SK-N-SH treated with all-trans-retinoic acid at 6 μM for 48 hours (cell line): ENCODE measurements at regions not wholly inside any gene's neighbourhood (a gene's known extent, or its start where the extent isn't known, plus 50 kb on each side); places are given as distances from the start of the nearest gene placed in this dataset.

ENCODE experiments used
- ATAC-seq: fragments of 200-7000 bp; cut with Tn5 transposase; 3 replicates; pipeline ENCODE4 v1.9.1; 2020; ENCODE audit warnings: mild to moderate bottlenecking, moderate library complexity
- ARNTL ChIP-seq: fragments of 450-650 bp; formaldehyde crosslinking; IDR thresholded peaks from 2 replicates; pipeline ENCODE4 v1.5.0; 2020; ENCODE audit warnings: low read depth, mild to moderate bottlenecking, moderate library complexity, borderline replicate concordance
- BACH2 ChIP-seq: fragments of 250-450 bp; sonication (Bioruptor Pico); IDR thresholded peaks from 2 replicates; pipeline ENCODE4 v1.9.0; 2021; ENCODE audit warnings: mild to moderate bottlenecking, borderline replicate concordance
- CREB5 ChIP-seq: fragments of 250-450 bp; sonication (Bioruptor Pico); IDR thresholded peaks from 2 replicates; pipeline ENCODE4 v1.5.1; 2020; ENCODE audit warnings: low read depth, mild to moderate bottlenecking, moderate library complexity
- CSDC2 ChIP-seq: fragments of 250-450 bp; sonication (Bioruptor Pico); IDR thresholded peaks from 2 replicates; pipeline ENCODE4 v1.5.0; 2020; ENCODE audit warnings: mild to moderate bottlenecking, moderate library complexity
- ESRRG ChIP-seq: fragments of 250-450 bp; sonication (Bioruptor Pico); IDR thresholded peaks from 2 replicates; pipeline ENCODE4 v1.6.1; 2021; ENCODE audit warnings: mild to moderate bottlenecking
- GLIS3 ChIP-seq: fragments of 250-450 bp; sonication (Bioruptor Pico); IDR thresholded peaks from 2 replicates; pipeline ENCODE4 v1.5.0; 2020; ENCODE audit warnings: mild to moderate bottlenecking, moderate library complexity
- ISL1 ChIP-seq: fragments of 250-450 bp; sonication (Bioruptor Pico); IDR thresholded peaks from 2 replicates; pipeline ENCODE4 v2.1.2; 2022; ENCODE audit warnings: mild to moderate bottlenecking, moderate library complexity
- OSR1 ChIP-seq: fragments of 250-450 bp; sonication (Bioruptor Pico); IDR thresholded peaks from 2 replicates; pipeline ENCODE4 v1.8.0; 2022; ENCODE audit warnings: moderate library complexity, mild to moderate bottlenecking, inconsistent platforms
- PPARA ChIP-seq: fragments of 250-450 bp; sonication (Bioruptor Pico); IDR thresholded peaks from 2 replicates; pipeline ENCODE4 v1.5.0; 2020; ENCODE audit warnings: mild to moderate bottlenecking, borderline replicate concordance
- RARB ChIP-seq: fragments of 250-450 bp; sonication (Bioruptor Pico); IDR thresholded peaks from 2 replicates; pipeline ENCODE4 v1.8.0; 2021; ENCODE audit warnings: mild to moderate bottlenecking, moderate library complexity
- SNAI2 ChIP-seq: fragments of 250-450 bp; sonication (Bioruptor Pico); IDR thresholded peaks from 2 replicates; pipeline ENCODE4 v1.5.0; 2020; ENCODE audit warnings: mild to moderate bottlenecking, moderate library complexity
- TCF4 ChIP-seq: fragments of 250-450 bp; sonication (Bioruptor Pico); IDR thresholded peaks from 2 replicates; pipeline ENCODE4 v1.8.0; 2021; ENCODE audit warnings: mild to moderate bottlenecking, moderate library complexity, borderline replicate concordance
- TOX ChIP-seq: fragments of 250-450 bp; sonication (Bioruptor Pico); IDR thresholded peaks from 2 replicates; pipeline ENCODE4 v1.8.0; 2021; ENCODE audit warnings: mild to moderate bottlenecking, moderate library complexity, borderline replicate concordance
- ZC3H10 ChIP-seq: fragments of 250-450 bp; sonication (Bioruptor Pico); IDR thresholded peaks from 2 replicates; pipeline ENCODE4 v1.5.1; 2021; ENCODE audit warnings: mild to moderate bottlenecking, moderate library complexity
- ZFP3 ChIP-seq: fragments of 250-450 bp; sonication (Bioruptor Pico); IDR thresholded peaks from 2 replicates; pipeline ENCODE4 v1.5.0; 2020; ENCODE audit warnings: mild to moderate bottlenecking, moderate library complexity
- ZFP30 ChIP-seq: fragments of 450-650 bp; formaldehyde crosslinking; IDR thresholded peaks from 2 replicates; pipeline ENCODE4 v1.5.0; 2022; ENCODE audit warnings: mild to moderate bottlenecking, moderate library complexity
- ZNF70 ChIP-seq: fragments of 450-650 bp; formaldehyde crosslinking; IDR thresholded peaks from 2 replicates; pipeline ENCODE4 v1.5.0; 2020; ENCODE audit warnings: mild to moderate bottlenecking, moderate library complexity
- ZNF8 ChIP-seq: fragments of 450-650 bp; formaldehyde crosslinking; IDR thresholded peaks from 2 replicates; pipeline ENCODE4 v1.5.0; 2020; ENCODE audit warnings: mild to moderate bottlenecking, moderate library complexity
- TF ChIP-seq, protein P1 (sequence below): fragments of 250-450 bp; sonication (Bioruptor Pico); IDR thresholded peaks from 2 replicates; pipeline ENCODE4 v1.8.0; 2020; ENCODE audit warnings: mild to moderate bottlenecking, moderate library complexity, borderline replicate concordance
- TF ChIP-seq, protein P2 (sequence below): fragments of 250-450 bp; sonication (Bioruptor Pico); IDR thresholded peaks from 2 replicates; pipeline ENCODE4 v1.5.1; 2021; ENCODE audit warnings: mild to moderate bottlenecking, moderate library complexity
- TF ChIP-seq, protein P3 (sequence below): fragments of 250-450 bp; sonication (Bioruptor Pico); IDR thresholded peaks from 2 replicates; pipeline ENCODE4 v1.5.0; 2020; ENCODE audit warnings: mild to moderate bottlenecking, moderate library complexity
- TF ChIP-seq, protein P4 (sequence below): fragments of 250-450 bp; sonication (Bioruptor Pico); IDR thresholded peaks from 2 replicates; pipeline ENCODE4 v1.8.0; 2021; ENCODE audit warnings: low read depth, mild to moderate bottlenecking, moderate library complexity, borderline replicate concordance

GRCh38 chr11:37595845-37596244 is 997.8 kb upstream of the RAG2 start:
- no peak for TF ChIP-seq ZFP3 (CRISPR knock-in tag)
- ATAC-seq = no peak

- no peak for TF ChIP-seq GLIS3
- TF ChIP-seq, protein P1, sequence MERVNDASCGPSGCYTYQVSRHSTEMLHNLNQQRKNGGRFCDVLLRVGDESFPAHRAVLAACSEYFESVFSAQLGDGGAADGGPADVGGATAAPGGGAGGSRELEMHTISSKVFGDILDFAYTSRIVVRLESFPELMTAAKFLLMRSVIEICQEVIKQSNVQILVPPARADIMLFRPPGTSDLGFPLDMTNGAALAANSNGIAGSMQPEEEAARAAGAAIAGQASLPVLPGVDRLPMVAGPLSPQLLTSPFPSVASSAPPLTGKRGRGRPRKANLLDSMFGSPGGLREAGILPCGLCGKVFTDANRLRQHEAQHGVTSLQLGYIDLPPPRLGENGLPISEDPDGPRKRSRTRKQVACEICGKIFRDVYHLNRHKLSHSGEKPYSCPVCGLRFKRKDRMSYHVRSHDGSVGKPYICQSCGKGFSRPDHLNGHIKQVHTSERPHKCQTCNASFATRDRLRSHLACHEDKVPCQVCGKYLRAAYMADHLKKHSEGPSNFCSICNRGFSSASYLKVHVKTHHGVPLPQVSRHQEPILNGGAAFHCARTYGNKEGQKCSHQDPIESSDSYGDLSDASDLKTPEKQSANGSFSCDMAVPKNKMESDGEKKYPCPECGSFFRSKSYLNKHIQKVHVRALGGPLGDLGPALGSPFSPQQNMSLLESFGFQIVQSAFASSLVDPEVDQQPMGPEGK (CRISPR knock-in tag) = no peak
- TF ChIP-seq TCF4 (CRISPR knock-in tag) = no peak
- TF ChIP-seq BACH2 (CRISPR knock-in tag) = no peak
- no peak for TF ChIP-seq CSDC2 (CRISPR knock-in tag)
- TF ChIP-seq ZFP3 (CRISPR knock-in tag) = no peak
- TF ChIP-seq ISL1 (CRISPR knock-in tag) = no peak
- no peak for TF ChIP-seq ZC3H10 (CRISPR knock-in tag)
- TF ChIP-seq SNAI2 (CRISPR knock-in tag) = no peak
- TF ChIP-seq, protein P2, sequence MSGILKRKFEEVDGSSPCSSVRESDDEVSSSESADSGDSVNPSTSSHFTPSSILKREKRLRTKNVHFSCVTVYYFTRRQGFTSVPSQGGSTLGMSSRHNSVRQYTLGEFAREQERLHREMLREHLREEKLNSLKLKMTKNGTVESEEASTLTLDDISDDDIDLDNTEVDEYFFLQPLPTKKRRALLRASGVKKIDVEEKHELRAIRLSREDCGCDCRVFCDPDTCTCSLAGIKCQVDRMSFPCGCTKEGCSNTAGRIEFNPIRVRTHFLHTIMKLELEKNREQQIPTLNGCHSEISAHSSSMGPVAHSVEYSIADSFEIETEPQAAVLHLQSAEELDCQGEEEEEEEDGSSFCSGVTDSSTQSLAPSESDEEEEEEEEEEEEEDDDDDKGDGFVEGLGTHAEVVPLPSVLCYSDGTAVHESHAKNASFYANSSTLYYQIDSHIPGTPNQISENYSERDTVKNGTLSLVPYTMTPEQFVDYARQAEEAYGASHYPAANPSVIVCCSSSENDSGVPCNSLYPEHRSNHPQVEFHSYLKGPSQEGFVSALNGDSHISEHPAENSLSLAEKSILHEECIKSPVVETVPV (CRISPR knock-in tag) = no peak
- TF ChIP-seq RARB (CRISPR knock-in tag) = no peak
- TF ChIP-seq CREB5 (CRISPR knock-in tag) = no peak
- TF ChIP-seq OSR1 = no peak
- TF ChIP-seq PPARA = no peak
- TF ChIP-seq, protein P3, sequence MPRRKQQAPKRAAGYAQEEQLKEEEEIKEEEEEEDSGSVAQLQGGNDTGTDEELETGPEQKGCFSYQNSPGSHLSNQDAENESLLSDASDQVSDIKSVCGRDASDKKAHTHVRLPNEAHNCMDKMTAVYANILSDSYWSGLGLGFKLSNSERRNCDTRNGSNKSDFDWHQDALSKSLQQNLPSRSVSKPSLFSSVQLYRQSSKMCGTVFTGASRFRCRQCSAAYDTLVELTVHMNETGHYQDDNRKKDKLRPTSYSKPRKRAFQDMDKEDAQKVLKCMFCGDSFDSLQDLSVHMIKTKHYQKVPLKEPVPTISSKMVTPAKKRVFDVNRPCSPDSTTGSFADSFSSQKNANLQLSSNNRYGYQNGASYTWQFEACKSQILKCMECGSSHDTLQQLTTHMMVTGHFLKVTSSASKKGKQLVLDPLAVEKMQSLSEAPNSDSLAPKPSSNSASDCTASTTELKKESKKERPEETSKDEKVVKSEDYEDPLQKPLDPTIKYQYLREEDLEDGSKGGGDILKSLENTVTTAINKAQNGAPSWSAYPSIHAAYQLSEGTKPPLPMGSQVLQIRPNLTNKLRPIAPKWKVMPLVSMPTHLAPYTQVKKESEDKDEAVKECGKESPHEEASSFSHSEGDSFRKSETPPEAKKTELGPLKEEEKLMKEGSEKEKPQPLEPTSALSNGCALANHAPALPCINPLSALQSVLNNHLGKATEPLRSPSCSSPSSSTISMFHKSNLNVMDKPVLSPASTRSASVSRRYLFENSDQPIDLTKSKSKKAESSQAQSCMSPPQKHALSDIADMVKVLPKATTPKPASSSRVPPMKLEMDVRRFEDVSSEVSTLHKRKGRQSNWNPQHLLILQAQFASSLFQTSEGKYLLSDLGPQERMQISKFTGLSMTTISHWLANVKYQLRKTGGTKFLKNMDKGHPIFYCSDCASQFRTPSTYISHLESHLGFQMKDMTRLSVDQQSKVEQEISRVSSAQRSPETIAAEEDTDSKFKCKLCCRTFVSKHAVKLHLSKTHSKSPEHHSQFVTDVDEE (CRISPR knock-in tag) = no peak
- TF ChIP-seq TOX (CRISPR knock-in tag) = no peak
- TF ChIP-seq ESRRG (CRISPR knock-in tag) = no peak
- no peak for TF ChIP-seq ZFP30
- TF ChIP-seq ZNF8 = no peak
- TF ChIP-seq ARNTL (CRISPR knock-in tag) = no peak
- ATAC-seq = no peak
These were observed 976.3 kb upstream of the RAG2 start for GRCh38 chr11:37574361-37574760.

GRCh38 chr11:37572491-37573171 is 974.6 kb upstream of the RAG2 start:
- TF ChIP-seq CSDC2 (CRISPR knock-in tag) (no peak), BACH2 (CRISPR knock-in tag) (no peak), ZNF70 (CRISPR knock-in tag) (no peak), RARB (CRISPR knock-in tag) (no peak), ZFP30 (no peak), GLIS3 (no peak), ZNF8 (no peak), OSR1 (no peak), ISL1 (CRISPR knock-in tag) (no peak), ESRRG (CRISPR knock-in tag) (no peak), CREB5 (CRISPR knock-in tag) (no peak), ZC3H10 (CRISPR knock-in tag) (no peak), ARNTL (CRISPR knock-in tag) (no peak), TOX (CRISPR knock-in tag) (no peak), ZFP3 (CRISPR knock-in tag) (no peak), TCF4 (CRISPR knock-in tag) (no peak)
- TF ChIP-seq, protein P1 (CRISPR knock-in tag) = no peak
- TF ChIP-seq, protein P2 (CRISPR knock-in tag) = no peak
- TF ChIP-seq, protein P4, sequence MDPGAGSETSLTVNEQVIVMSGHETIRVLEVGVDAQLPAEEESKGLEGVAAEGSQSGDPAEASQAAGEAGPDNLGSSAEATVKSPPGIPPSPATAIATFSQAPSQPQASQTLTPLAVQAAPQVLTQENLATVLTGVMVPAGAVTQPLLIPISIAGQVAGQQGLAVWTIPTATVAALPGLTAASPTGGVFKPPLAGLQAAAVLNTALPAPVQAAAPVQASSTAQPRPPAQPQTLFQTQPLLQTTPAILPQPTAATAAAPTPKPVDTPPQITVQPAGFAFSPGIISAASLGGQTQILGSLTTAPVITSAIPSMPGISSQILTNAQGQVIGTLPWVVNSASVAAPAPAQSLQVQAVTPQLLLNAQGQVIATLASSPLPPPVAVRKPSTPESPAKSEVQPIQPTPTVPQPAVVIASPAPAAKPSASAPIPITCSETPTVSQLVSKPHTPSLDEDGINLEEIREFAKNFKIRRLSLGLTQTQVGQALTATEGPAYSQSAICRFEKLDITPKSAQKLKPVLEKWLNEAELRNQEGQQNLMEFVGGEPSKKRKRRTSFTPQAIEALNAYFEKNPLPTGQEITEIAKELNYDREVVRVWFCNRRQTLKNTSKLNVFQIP (CRISPR knock-in tag) = no peak
- ATAC-seq = no peak
